ENCODE measurements at regions not wholly inside any gene's neighbourhood (a gene's known extent, or its start where the extent isn't known, plus 50 kb on each side); places are given as distances from the start of the nearest gene placed in this dataset.

GRCh38 chr2:208545403-208546042 lies 138.9 kb downstream of the PTH2R start:
- no peak for FAIRE-seq
- Histone ChIP-seq H3K36me3 (ENCODE audit: control insufficient read depth in 2 of 3, insufficient read depth in 3 of 3, low read length in 3 of 3) (no peaks in the 10 kb centered on the region), H3K27me3 (ENCODE audit: control insufficient read depth, insufficient read depth, low read length) (no peaks in the 10 kb centered on the region), H3K9me3 (ENCODE audit: control insufficient read depth in 2 of 3, insufficient read depth in 1 of 3, low read length in 3 of 3) (no peaks in the 10 kb centered on the region), H3K9ac (ENCODE audit: low read length in 3 of 3) (peak overlapping the region in 1 of 3 donors; percentile 38), H3K4me3 (ENCODE audit: low read length in 3 of 3) (peak overlapping the region in 2 of 3 donors; percentile 69 to 75), H3K27ac (ENCODE audit: low read depth in 2 of 2, low read length in 2 of 2) (peak overlapping the region in 1 of 2 donors; percentile 43), H3K4me1 (ENCODE audit: control insufficient read depth in 2 of 3, insufficient read depth in 2 of 3, low read depth in 1 of 3, low read length in 3 of 3) (peaks cover 0 to 4% (median 3%) of the 10 kb centered on the region in 3 donors)
- TF ChIP-seq CTCF (IDR thresholded peaks at IDR 0.05; ENCODE audit: borderline replicate concordance, extremely low read depth, insufficient read depth): no peak
- intact Hi-C loops (cut with DNase I): no loop called here
- peak in 3 of 5 donors; percentile 28 to 42 (median 34) for DNase-seq

GRCh38 chr2:208546107-208546506 lies 139.5 kb downstream of the PTH2R start:
- no peak for FAIRE-seq
- no peaks in the 10 kb centered on the region for H3K36me3 ChIP-seq (ENCODE audit: control insufficient read depth in 2 of 3, insufficient read depth in 3 of 3, low read length in 3 of 3)
- H3K4me3 ChIP-seq (ENCODE audit: low read length in 3 of 3): peak overlapping the region in 2 of 3 donors; percentile 23 to 69
- peak overlapping the region in 1 of 3 donors; percentile 38 for H3K9ac ChIP-seq (ENCODE audit: low read length in 3 of 3)
- peak overlapping the region in 1 of 2 donors; percentile 20 for H3K27ac ChIP-seq (ENCODE audit: low read depth in 2 of 2, low read length in 2 of 2)
- TF ChIP-seq CTCF (IDR thresholded peaks at IDR 0.05; ENCODE audit: borderline replicate concordance, extremely low read depth, insufficient read depth): no peak
- H3K9me3 ChIP-seq (ENCODE audit: control insufficient read depth in 2 of 3, insufficient read depth in 1 of 3, low read length in 3 of 3): no peaks in the 10 kb centered on the region
- no peak for DNase-seq
- H3K4me1 ChIP-seq (ENCODE audit: control insufficient read depth in 2 of 3, insufficient read depth in 2 of 3, low read depth in 1 of 3, low read length in 3 of 3): peaks cover 0 to 4% (median 3%) of the 10 kb centered on the region in 3 donors
- intact Hi-C loops (cut with DNase I): no loop called here
- no peaks in the 10 kb centered on the region for H3K27me3 ChIP-seq (ENCODE audit: control insufficient read depth, insufficient read depth, low read length)

GRCh38 chr2:208546860-208547650 lies 140.5 kb downstream of the PTH2R start:
- FAIRE-seq (no peak), DNase-seq (no peak)
- Histone ChIP-seq H3K36me3 (ENCODE audit: control insufficient read depth in 2 of 3, insufficient read depth in 3 of 3, low read length in 3 of 3) (no peaks in the 10 kb centered on the region), H3K4me3 (ENCODE audit: low read length in 3 of 3) (peak overlapping the region in 2 of 3 donors; percentile 25 to 69), H3K9me3 (ENCODE audit: control insufficient read depth in 2 of 3, insufficient read depth in 1 of 3, low read length in 3 of 3) (no peaks in the 10 kb centered on the region), H3K27ac (ENCODE audit: low read depth in 2 of 2, low read length in 2 of 2) (no peak overlapping the region), H3K27me3 (ENCODE audit: control insufficient read depth, insufficient read depth, low read length) (no peaks in the 10 kb centered on the region), H3K9ac (ENCODE audit: low read length in 3 of 3) (no peak overlapping the region), H3K4me1 (ENCODE audit: control insufficient read depth in 2 of 3, insufficient read depth in 2 of 3, low read depth in 1 of 3, low read length in 3 of 3) (peaks cover 0 to 4% (median 0%) of the 10 kb centered on the region in 3 donors)
- no peak for TF ChIP-seq CTCF (IDR thresholded peaks at IDR 0.05; ENCODE audit: borderline replicate concordance, extremely low read depth, insufficient read depth)
- intact Hi-C loops (cut with DNase I): no loop called here

Measured in kidney (tissue), 13 donors.